Raji (cell line): ENCODE measurements at regions not wholly inside any gene's neighbourhood (a gene's known extent, or its start where the extent isn't known, plus 50 kb on each side); places are given as distances from the start of the nearest gene placed in this dataset.

ENCODE experiments used
- POLR2A ChIP-seq: IDR thresholded peaks from 2 replicates; pipeline ENCODE4 v1.6.1; 2011; ENCODE audit warnings: low read depth, low read length, control low read depth; ENCODE audit not compliant: insufficient read depth

DNA sequence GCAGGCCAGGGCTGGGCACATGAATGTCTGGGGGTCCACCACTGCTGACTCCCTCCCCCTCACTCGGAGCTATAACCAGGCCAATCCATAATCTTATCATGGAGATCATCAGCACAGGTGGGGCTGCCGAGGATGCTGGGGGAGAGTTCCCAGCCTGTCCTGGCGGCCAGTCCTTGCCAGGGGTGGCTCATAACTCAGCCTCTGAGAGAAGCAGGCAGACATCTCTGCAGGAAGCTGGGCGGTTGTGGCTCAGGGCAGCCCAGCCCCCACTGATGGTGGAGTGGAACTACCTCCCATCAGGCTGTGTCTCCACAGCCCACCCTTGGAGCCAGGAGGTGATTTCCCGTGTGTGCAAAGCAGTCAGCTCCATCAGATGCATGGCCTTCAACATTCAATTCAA lies 109.4 kb upstream of the ZNF92 start:
- no peak for TF ChIP-seq POLR2A

DNA sequence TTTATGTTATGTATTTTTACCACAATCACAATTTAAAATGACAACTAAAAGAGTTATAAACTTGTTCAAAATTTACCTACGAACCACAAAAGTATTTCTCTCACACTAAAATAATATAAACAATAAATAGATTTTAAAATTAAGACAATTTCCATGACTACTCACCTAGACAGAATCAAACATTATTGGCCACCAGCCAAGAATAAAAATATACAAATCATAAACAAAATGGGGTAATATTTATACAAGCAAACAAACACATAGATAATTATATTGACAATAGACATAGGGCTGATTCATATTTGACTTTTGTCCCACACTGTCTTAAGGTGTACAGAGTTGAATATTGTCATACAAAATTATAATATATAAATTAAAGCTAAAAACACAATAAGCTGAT lies 119.6 kb upstream of the ZNF92 start:
- TF ChIP-seq POLR2A: no peak

DNA sequence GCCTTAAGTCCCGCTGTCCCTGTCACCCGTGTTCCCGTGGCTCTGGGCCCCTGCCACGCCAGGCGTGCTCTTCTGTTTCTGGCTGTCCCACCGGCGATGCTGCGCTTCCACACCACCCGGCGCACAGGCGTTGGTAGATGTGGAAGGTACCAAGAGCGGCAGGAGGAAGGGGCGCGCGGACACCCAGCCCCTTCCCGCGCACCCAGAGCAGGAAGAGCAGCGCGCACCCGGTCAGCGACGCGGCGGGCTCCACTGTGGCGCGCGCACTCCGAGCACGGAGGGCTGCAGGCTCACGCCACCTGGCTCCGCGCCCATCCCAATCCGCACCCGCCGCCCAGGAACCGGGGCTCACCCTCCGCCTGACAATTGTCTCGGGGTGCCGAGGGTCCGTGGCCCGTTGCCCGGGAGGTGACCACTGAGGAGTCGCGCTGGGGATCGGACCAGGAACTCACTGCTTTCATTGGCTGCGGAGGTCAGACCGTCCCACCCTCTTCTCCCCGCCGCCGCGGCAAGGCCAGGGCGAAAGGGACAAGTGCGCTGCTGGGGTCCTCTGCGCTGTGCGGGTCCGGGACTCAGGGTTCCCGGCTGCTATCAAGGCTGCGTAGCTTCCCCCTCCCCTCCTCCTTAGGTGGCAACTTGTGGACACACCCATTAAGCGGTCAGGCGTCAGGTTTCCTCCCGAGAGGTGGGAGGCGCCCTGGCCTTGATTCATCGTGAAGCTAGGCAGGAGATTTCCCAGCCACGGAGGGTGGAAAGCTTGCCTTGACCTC lies 121.6 kb upstream of the ZNF92 start:
- TF ChIP-seq POLR2A: no peak

DNA sequence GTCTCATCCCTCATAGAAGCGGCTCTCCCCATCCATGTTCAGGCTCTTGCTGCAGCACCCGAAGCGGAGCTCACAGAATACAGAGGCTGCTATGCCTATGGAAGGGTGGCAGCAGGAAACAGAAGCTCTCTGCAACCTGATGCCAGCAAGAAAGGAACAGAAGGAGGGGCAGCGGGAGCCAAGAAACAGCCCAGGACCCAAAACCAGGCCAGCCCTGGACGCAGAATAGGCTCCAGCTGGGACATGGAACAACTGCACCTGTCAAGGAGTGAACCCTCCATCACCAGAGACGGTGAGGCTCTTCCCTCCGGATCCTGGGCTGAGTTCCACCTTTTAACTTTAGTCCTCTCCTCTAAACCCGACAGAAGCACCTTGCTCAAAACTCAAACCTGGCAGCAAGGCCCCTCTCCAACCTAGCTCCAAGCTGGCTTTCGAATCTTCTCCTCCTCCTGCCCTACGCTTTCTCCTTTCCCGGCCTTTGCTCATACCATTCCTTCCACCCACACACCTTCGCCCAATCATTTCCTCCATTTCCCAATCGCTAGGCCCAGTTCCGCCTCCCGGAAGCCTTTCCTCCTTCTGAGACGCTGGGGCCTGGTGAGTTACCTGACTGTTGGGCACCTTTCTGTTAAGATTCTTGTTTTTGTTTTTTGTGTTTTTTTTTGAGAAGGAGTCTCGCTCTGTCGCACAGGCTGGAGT lies 122.8 kb upstream of the ZNF92 start:
- no peak for TF ChIP-seq POLR2A

DNA sequence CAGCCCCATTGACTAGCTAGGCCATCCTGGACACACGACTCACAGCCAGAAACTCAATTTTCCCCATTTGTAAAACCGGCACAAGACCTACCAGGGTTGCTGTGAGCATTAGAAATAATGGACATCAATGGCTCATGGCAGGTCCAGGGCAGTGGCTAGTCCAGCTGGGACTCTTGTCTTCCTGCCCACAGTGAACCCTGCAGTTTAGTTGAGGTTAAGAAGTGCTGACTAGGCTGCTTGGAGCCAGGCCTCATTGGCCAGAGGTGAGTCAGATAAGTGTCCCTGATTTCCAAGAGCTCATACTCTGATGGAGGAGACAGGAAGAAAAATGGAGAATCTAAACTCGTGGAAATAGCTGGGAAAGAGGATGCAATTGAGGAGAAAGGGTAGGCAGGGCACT lies 123.4 kb upstream of the ZNF92 start:
- no peak for TF ChIP-seq POLR2A

- TF ChIP-seq POLR2A: no peak
These were observed 126.2 kb upstream of the ZNF92 start for GRCh38 chr7:65247491-65247890.

DNA sequence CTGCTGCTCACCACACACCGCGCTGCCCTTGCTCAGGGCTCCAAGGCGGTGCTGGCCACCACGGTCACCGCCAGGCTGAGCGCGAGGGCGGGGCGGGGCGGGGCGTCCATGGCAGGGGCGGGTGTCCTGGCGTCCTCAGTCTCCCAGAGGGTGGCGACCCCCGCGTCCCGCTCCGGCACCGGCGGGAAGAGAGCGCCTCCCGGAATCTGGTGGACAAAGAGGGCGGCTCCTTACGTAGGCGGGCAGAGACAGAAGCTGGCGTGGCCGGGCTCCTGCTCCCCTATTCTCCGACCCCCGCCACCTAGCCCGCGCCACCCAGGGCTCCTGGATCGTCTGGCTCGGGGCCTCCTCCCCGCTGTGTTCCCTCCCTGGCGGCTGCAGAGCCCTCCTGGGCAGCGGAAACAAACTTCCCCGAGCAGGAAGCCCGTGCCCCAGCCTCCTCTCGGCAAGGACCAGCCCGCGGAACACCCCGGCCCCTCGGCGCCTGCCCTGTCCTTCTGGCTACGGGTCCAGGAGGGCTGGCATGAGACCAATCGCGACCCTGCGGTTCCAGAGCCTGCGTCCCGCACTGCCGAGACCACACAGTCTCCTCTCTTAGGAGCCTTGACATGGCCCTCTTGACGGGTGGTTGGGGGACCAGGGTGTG lies 133.8 kb upstream of the ZNF92 start:
- no peak for TF ChIP-seq POLR2A

- no peak for TF ChIP-seq POLR2A
These were observed 134.3 kb upstream of the ZNF92 start for GRCh38 chr7:65239324-65239706.

DNA sequence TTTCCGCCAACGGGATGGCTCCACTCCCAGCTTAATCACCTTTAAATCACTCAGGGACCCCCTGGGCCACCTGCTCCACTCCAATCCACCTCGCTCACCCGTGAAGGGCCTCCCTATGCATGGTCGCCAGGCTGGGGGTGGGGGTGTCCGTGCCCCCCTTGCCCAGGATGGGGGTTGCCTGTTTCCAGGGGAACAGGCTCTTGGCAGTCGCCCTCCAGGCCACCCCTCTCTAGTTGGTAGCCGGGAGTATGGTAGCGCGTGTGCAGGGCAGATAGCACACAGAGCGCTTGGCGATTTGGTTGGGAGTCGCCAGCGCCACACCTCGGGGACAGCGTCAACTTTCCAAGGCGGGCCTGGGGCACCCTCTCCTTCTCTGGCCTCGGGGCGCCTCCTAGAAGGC lies 134.9 kb upstream of the ZNF92 start:
- no peak for TF ChIP-seq POLR2A

GRCh38 chr7:65235586-65235985 lies 138.1 kb upstream of the ZNF92 start:
- TF ChIP-seq POLR2A: no peak

DNA sequence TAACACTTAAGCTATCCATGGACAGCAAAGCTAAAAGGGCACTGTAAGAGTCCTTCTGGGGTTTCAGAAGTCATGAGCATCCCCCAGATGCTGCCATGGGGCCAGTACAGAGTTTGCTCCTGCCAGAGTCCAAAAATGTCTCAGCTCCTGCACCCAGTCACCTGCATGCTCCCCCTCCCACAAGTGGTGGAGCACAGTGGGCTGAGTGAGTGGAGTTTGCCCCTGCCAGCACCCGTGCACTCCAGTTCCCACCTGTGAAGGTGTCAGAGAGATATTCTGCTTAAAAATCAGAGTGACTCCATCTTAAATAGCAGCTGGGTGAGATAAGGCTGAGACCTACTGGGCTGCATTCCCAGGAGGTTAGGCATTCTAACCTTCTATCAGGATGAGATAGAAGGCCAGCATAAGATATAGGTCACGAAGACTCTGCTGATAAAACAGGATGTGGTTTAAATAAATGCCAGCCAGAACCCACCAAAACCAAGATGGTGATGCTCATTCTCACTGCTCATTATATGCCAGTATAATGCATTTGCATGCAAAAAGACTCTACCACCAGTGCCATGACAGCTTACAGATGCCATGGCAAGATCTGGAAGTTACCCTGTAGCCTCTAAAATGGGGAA lies 140.1 kb upstream of the ZNF92 start:
- no peak for TF ChIP-seq POLR2A

GRCh38 chr7:65230231-65230630 lies 143.4 kb upstream of the ZNF92 start:
- no peak for TF ChIP-seq POLR2A

- TF ChIP-seq POLR2A: no peak
These were observed 148.1 kb upstream of the ZNF92 start for GRCh38 chr7:65225422-65226006.

DNA sequence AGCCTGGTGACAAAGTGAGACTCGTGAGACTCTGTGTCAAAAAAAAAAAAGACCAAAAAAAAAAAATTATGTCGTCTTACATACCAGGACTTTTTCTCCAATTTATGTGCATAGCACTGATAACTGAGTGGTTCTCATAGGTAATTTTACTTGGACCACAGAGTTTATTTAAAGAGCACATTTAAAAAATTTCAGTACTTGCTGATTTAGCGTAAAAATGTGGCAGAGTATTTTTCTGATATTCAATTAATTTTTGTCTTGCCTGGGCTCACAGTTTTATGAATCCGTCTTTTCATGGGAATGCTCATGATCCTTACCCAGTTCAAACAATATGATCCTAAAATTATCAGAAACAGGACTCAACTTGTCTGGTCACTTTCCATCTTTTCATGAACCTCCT lies 151.0 kb upstream of the ZNF92 start:
- no peak for TF ChIP-seq POLR2A

DNA sequence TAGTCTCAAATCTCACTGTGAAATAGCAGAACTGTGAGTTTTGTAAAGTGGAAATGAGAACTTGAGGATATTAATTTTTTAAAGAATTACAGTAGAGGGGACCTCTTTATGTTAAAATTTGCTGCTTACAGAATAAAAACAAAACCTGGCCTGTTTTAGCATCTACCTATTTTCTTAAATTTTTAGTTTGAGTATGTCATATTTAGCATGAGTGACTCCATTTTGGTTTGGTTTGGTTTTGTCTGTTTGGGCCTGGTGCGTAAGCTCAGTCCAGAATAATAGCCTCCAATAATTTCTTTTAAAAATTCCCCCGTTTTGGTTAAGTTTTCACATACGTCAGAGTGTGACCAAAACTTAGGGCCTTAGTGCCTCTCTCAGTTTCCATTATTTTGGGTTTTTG lies 152.0 kb upstream of the ZNF92 start:
- TF ChIP-seq POLR2A: no peak
